ENCODE measurements at regions not wholly inside any gene's neighbourhood (a gene's known extent, or its start where the extent isn't known, plus 50 kb on each side); places are given as distances from the start of the nearest gene placed in this dataset.

GRCh38 chr1:83813576-83813975 is 185.4 kb downstream of the TTLL7 start:
- no peak for DNase-seq

- no peak for DNase-seq
These were observed 188.8 kb downstream of the TTLL7 start for GRCh38 chr1:83810144-83810543.

DNA sequence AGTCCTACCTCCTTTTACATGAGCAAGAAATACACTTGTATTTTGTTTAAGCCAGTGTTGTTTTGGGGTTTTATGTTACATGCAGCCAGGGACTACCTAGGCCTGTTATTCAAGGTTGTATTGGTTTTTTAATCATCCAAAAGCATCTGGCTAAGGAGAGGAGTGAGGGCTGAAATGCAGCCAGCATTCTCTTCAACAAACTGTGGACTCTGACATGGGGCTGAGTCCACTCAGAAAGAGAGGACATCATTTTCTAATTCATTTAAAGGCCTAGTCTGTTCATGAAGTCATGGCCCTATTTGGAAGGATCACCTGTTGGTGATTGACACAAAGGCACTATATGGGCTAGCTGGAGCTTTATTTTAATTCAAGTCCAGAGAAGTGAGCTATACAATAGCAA is 190.4 kb downstream of the TTLL7 start:
- DNase-seq, result no peak

- no peak for DNase-seq
These were observed 191.1 kb downstream of the TTLL7 start for GRCh38 chr1:83807821-83808220.

- no peak for DNase-seq
These were observed 191.7 kb downstream of the TTLL7 start for GRCh38 chr1:83807231-83807630.

DNA sequence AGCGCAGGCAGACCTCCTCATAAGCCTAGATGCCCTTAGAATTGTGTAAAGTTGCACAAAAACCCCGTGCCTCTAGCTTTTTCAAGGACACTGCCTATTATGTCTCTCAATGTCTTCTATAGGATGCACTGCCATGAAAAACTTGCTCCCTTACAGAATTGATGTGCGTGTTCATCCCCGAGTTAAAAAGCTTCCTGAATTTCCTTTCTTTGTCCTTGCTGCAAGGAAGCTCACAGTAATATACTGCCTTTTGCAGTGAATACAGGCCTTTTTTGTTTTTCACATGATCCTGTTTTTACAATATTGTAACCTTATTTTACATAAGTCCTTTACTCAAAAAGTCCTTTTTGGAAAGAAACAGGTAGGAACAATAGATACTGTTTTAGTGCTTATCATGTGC is 193.0 kb downstream of the TTLL7 start:
- DNase-seq, result no peak

GRCh38 chr1:83802460-83803152 is 196.3 kb downstream of the TTLL7 start:
- no peak for DNase-seq

- DNase-seq, result no peak
These were observed 196.9 kb downstream of the TTLL7 start for GRCh38 chr1:83802023-83802422.

- DNase-seq, result no peak
These were observed 198.9 kb downstream of the TTLL7 start for GRCh38 chr1:83800066-83800465.

GRCh38 chr1:83799594-83799993 is 199.3 kb downstream of the TTLL7 start:
- DNase-seq, result no peak

DNA sequence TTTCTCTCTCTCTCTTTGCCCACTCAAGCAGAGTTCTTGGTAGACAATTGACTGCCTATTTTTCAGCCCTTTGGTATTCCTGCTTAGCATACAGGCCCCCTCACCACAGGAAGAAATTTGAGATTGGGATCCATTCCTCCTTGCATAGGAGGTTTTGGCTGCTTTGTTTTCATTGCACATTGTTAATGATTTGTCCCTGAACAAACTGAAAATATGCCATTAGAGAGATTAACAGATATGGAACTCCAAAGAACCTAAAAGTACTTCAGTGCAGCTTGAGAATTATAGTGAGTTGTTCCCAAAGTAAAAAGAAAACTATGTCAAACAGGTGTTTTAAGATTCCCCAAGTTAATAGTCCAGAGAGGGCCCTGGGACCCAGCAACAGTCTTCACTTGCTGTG is 200.0 kb downstream of the TTLL7 start:
- DNase-seq, result no peak

- DNase-seq, result no peak
These were observed 202.5 kb downstream of the TTLL7 start for GRCh38 chr1:83796409-83796808.

- no peak for DNase-seq
These were observed 204.5 kb downstream of the TTLL7 start for GRCh38 chr1:83794384-83794783.

DNA sequence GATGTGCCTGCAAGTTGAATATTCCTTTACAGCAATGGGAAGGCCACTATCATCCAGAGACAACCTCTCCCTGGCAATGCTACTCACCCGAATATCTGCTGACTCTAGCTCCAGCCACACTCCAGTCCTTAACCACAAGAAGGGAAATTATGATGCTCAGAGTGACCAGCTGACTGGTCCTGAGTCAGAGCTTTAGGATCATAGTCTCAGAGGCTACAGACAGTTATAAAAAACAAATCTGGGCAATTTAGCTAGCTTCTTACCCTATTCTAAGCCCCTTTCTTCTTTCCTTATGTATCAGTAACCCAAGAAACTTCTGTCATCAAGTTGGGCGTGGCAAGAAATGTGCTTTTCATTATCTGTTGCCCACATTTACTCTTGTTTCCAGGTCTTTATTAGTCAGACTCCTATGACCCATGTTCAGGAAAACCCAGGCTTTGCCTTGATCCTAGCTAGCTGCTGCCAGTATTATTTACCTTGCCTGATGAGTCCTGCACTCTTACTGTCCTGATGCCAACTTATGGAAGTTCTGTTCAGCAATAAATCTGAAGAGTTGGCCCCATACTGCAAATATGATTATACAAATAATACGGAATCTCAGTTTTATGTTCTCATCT is 207.0 kb downstream of the TTLL7 start:
- DNase-seq, result no peak

- DNase-seq, result no peak
These were observed 208.5 kb downstream of the TTLL7 start for GRCh38 chr1:83790446-83790845.

GRCh38 chr1:83787246-83787998 is 211.5 kb downstream of the TTLL7 start:
- DNase-seq, result no peak

- DNase-seq, result no peak
These were observed 217.3 kb downstream of the TTLL7 start for GRCh38 chr1:83781667-83782066.

DNA sequence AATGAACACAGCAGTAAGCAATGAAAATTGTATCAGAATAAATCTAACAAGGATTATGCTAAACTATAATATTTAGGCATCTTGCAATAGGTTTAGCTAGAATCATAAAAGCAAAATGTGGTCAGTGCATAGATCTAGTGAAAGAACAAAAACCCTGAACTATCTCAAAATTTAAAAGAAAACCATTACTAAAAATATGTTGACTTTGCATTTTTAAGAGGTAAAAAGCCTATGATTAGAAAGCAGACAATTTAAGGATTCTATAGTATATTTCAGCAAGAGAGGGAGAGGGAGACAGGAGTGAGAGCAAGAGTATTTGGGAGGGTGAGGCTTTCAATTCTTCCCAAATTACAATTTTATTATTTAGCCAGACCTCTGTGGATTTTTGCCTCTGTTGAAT is 219.4 kb downstream of the TTLL7 start:
- no peak for DNase-seq

DNA sequence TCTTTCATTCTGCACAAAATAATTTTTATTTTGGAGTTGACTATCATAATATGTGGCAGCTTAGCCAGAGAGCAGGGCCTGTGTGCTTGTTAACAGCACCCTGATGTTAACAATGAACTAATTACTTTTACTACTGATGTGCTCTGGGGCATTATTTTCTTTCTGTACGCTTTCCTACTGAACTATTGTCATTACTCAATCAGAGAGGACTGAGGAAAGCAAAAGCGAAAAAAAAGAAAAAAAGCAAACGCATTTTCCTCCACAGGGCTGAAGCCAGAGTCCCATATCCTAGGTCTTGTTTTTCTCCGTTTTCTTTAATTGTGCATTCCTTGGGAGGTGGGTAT is 221.2 kb downstream of the TTLL7 start:
- no peak for DNase-seq

GRCh38 chr1:83776913-83777757 is 221.8 kb downstream of the TTLL7 start:
- no peak for DNase-seq

DNA sequence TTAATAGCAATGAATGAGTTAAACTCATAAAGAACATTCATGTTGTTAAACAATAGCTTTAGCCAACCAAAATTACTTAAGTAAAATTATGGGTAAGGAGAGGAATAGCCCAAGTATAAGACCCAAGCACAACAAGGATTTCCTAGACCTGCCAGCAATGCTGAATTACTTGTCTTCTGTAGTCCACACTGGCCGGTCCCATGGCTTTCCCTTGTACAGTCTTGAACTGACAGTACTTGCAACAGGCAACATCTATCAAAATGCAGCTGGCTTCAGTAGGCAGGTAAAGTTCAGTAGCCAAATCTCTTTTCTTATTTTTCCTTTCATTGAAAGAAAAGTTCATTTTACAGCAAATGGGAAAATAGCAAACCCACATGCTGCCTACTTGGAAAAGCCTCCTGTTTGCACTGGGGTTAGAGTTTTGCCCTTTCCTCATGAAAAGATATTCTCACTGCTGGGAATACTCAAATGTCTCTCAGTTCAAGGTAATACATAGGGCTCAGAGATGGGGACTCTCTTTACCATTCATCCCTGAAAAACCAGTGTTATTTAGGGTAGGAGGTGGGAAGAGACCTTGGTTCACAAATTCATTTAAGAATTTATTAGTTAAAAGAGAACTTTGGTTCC is 222.8 kb downstream of the TTLL7 start:
- no peak for DNase-seq

- no peak for DNase-seq
These were observed 225.9 kb downstream of the TTLL7 start for GRCh38 chr1:83773059-83773458.

GRCh38 chr1:83770319-83770661 is 228.6 kb downstream of the TTLL7 start:
- DNase-seq, result no peak
